ENCODE measurements at regions not wholly inside any gene's neighbourhood (a gene's known extent, or its start where the extent isn't known, plus 50 kb on each side); places are given as distances from the start of the nearest gene placed in this dataset.

GRCh38 chr3:87873136-87873535 is 185.7 kb downstream of the CGGBP1 start:
- Histone ChIP-seq H3K27me3 (ENCODE audit: control insufficient read depth in 1 of 2, insufficient read depth in 2 of 2, low read length in 2 of 2) (no peaks in the 10 kb centered on the region), H3K36me3 (ENCODE audit: insufficient read depth, low read length) (no peaks in the 10 kb centered on the region), H3K4me1 (ENCODE audit: insufficient read depth, low read length) (no peaks in the 10 kb centered on the region), H3K9me3 (ENCODE audit: control insufficient read depth in 1 of 2, insufficient read depth in 1 of 2, low read length in 2 of 2) (peaks cover 0 to 14% of the 10 kb centered on the region in 2 experiments), H3K27ac (ENCODE audit: low read depth in 1 of 2, low read length in 2 of 2) (no peak overlapping the region), H3K4me3 (ENCODE audit: low read length) (no peak overlapping the region)
- ChIA-PET CTCF (no interaction called here), POLR2A (no interaction called here)
- Mint-ChIP-seq H3K4me3 (no peak overlapping the region), H3K27ac (no peak overlapping the region), H3K4me1 (ENCODE audit: low read depth) (no peaks in the 10 kb centered on the region), H3K36me3 (ENCODE audit: low read depth) (no peaks in the 10 kb centered on the region), H3K27me3 (no peaks in the 10 kb centered on the region), H3K9me3 (peaks cover 19% of the 10 kb centered on the region)
- DNase-seq: no peak
- no peak for ATAC-seq (ENCODE audit: poor library complexity)
- intact Hi-C loops (cut with DNase I, micrococcal nuclease): loop anchor here in 1 of 2 experiments (10.0 kb wide), 1 partner anchor 242 kb away; no protein-coding TSS in a partner anchor
- TF ChIP-seq, protein P1, sequence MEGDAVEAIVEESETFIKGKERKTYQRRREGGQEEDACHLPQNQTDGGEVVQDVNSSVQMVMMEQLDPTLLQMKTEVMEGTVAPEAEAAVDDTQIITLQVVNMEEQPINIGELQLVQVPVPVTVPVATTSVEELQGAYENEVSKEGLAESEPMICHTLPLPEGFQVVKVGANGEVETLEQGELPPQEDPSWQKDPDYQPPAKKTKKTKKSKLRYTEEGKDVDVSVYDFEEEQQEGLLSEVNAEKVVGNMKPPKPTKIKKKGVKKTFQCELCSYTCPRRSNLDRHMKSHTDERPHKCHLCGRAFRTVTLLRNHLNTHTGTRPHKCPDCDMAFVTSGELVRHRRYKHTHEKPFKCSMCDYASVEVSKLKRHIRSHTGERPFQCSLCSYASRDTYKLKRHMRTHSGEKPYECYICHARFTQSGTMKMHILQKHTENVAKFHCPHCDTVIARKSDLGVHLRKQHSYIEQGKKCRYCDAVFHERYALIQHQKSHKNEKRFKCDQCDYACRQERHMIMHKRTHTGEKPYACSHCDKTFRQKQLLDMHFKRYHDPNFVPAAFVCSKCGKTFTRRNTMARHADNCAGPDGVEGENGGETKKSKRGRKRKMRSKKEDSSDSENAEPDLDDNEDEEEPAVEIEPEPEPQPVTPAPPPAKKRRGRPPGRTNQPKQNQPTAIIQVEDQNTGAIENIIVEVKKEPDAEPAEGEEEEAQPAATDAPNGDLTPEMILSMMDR (IDR thresholded peaks at IDR 0.05): no peak

DNA sequence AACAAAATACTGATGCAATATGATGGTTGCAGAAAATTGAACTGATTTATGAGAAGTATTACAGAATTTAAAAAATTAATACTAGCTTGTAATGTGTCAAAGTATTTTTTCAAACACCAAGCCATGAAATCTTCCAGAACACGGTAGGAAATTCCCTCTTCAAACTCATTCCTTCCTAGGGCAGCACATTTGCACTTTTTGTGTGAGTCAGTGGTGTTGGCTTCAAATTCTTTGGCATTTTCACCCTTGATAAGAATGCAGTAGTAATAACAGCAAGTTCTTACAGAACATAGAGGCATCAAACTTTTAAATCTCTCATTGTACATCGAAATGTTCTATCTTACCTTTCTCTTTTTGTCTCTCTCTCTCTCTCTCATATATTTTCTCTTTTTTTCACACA is 191.8 kb downstream of the CGGBP1 start:
- DNase-seq (no peak), ATAC-seq (ENCODE audit: poor library complexity) (no peak)
- Mint-ChIP-seq H3K27me3 (peaks cover 3% of the 10 kb centered on the region), H3K36me3 (ENCODE audit: low read depth) (no peaks in the 10 kb centered on the region), H3K27ac (no peak overlapping the region), H3K9me3 (peaks cover 12% of the 10 kb centered on the region), H3K4me1 (ENCODE audit: low read depth) (no peaks in the 10 kb centered on the region), H3K4me3 (no peak overlapping the region)
- Histone ChIP-seq H3K4me1 (ENCODE audit: insufficient read depth, low read length) (no peaks in the 10 kb centered on the region), H3K9me3 (ENCODE audit: control insufficient read depth in 1 of 2, insufficient read depth in 1 of 2, low read length in 2 of 2) (peaks cover 0 to 14% of the 10 kb centered on the region in 2 experiments), H3K27me3 (ENCODE audit: control insufficient read depth in 1 of 2, insufficient read depth in 2 of 2, low read length in 2 of 2) (no peaks in the 10 kb centered on the region), H3K27ac (ENCODE audit: low read depth in 1 of 2, low read length in 2 of 2) (no peak overlapping the region), H3K36me3 (ENCODE audit: insufficient read depth, low read length) (no peaks in the 10 kb centered on the region), H3K4me3 (ENCODE audit: low read length) (no peak overlapping the region)
- TF ChIP-seq, protein P1 (IDR thresholded peaks at IDR 0.05): no peak
- ChIA-PET POLR2A (no interaction called here), CTCF (no interaction called here)
- intact Hi-C loops (cut with DNase I, micrococcal nuclease): no loop called here

- CTCF ChIA-PET: no interaction called here
- DNase-seq (no peak), ATAC-seq (ENCODE audit: poor library complexity) (no peak)
- H3K4me3 ChIP-seq (ENCODE audit: low read length): no peak overlapping the region
- H3K27ac ChIP-seq (ENCODE audit: low read depth in 1 of 2, low read length in 2 of 2): no peak overlapping the region
- intact Hi-C loops (cut with DNase I, micrococcal nuclease): no loop called here
- no peaks in the 10 kb centered on the region for H3K36me3 Mint-ChIP-seq (ENCODE audit: low read depth)
- TF ChIP-seq, protein P1 (IDR thresholded peaks at IDR 0.05): no peak
- POLR2A ChIA-PET: no interaction called here
- no peaks in the 10 kb centered on the region for H3K9me3 ChIP-seq (ENCODE audit: control insufficient read depth in 1 of 2, insufficient read depth in 1 of 2, low read length in 2 of 2)
- no peak overlapping the region for H3K4me3 Mint-ChIP-seq
- H3K27ac Mint-ChIP-seq: no peak overlapping the region
- no peaks in the 10 kb centered on the region for H3K9me3 Mint-ChIP-seq
- no peaks in the 10 kb centered on the region for H3K36me3 ChIP-seq (ENCODE audit: insufficient read depth, low read length)
- no peaks in the 10 kb centered on the region for H3K4me1 Mint-ChIP-seq (ENCODE audit: low read depth)
- H3K27me3 Mint-ChIP-seq: peaks cover 4% of the 10 kb centered on the region
- H3K4me1 ChIP-seq (ENCODE audit: insufficient read depth, low read length): no peaks in the 10 kb centered on the region
- H3K27me3 ChIP-seq (ENCODE audit: control insufficient read depth in 1 of 2, insufficient read depth in 2 of 2, low read length in 2 of 2): no peaks in the 10 kb centered on the region
Observed at GRCh38 chr3:87856126-87856525, 202.7 kb downstream of the CGGBP1 start.

All from CD4-positive, alpha-beta T cell (primary cell).